ENCODE measurements at regions not wholly inside any gene's neighbourhood (a gene's known extent, or its start where the extent isn't known, plus 50 kb on each side); places are given as distances from the start of the nearest gene placed in this dataset.
"Not testable (repeated sequence)": the region's sequence is repeated elsewhere in the genome, so short reads cannot be mapped to it uniquely, and the experiment has no call there.

GRCh38 chr1:188096521-188096920 lies 1267.8 kb downstream of the PLA2G4A start:
- no peak for DNase-seq

- DNase-seq: no peak
These were observed 1288.7 kb downstream of the PLA2G4A start for GRCh38 chr1:188117436-188117835.

- DNase-seq: no peak
These were observed 1293.9 kb downstream of the PLA2G4A start for GRCh38 chr1:188122646-188123045.

- no peak for DNase-seq
These were observed 1298.8 kb downstream of the PLA2G4A start for GRCh38 chr1:188127507-188127906.

GRCh38 chr1:188128761-188129160 lies 1300.0 kb downstream of the PLA2G4A start:
- no peak for DNase-seq

GRCh38 chr1:188129856-188130838 lies 1301.4 kb downstream of the PLA2G4A start:
- DNase-seq: no peak

GRCh38 chr1:188137221-188137620 lies 1308.5 kb downstream of the PLA2G4A start:
- DNase-seq: no peak

GRCh38 chr1:188140958-188141357 lies 1312.2 kb downstream of the PLA2G4A start:
- peak; percentile 61 for DNase-seq

GRCh38 chr1:188154196-188154595 lies 1325.4 kb downstream of the PLA2G4A start:
- no peak for DNase-seq

- no peak for DNase-seq
These were observed 1326.0 kb downstream of the PLA2G4A start for GRCh38 chr1:188154761-188155160.

- DNase-seq: no peak
These were observed 1326.5 kb downstream of the PLA2G4A start for GRCh38 chr1:188155261-188155660.

- no peak for DNase-seq
These were observed 1335.7 kb downstream of the PLA2G4A start for GRCh38 chr1:188164459-188164858.

GRCh38 chr1:188166654-188167053 lies 1337.9 kb downstream of the PLA2G4A start:
- DNase-seq: no peak

- no peak for DNase-seq
These were observed 1341.2 kb downstream of the PLA2G4A start for GRCh38 chr1:188169971-188170370.

GRCh38 chr1:188170411-188170810 lies 1341.7 kb downstream of the PLA2G4A start:
- peak; percentile 85 for DNase-seq

- peak; percentile 69 for DNase-seq
These were observed 1342.2 kb downstream of the PLA2G4A start for GRCh38 chr1:188170935-188171334.

GRCh38 chr1:188182063-188182462 lies 1353.3 kb downstream of the PLA2G4A start:
- not testable (repeated sequence) for DNase-seq

- DNase-seq: no peak
These were observed 1359.6 kb downstream of the PLA2G4A start for GRCh38 chr1:188188317-188188716.

GRCh38 chr1:188194916-188195315 lies 1366.2 kb downstream of the PLA2G4A start:
- no peak for DNase-seq

GRCh38 chr1:188218289-188218688 lies 1389.5 kb downstream of the PLA2G4A start:
- no peak for DNase-seq

- no peak for DNase-seq
These were observed 1391.3 kb downstream of the PLA2G4A start for GRCh38 chr1:188220051-188220450.

- no peak for DNase-seq
These were observed 1395.5 kb downstream of the PLA2G4A start for GRCh38 chr1:188224263-188224662.

GRCh38 chr1:188225975-188226374 lies 1397.2 kb downstream of the PLA2G4A start:
- DNase-seq: no peak

- no peak for DNase-seq
These were observed 1399.9 kb downstream of the PLA2G4A start for GRCh38 chr1:188228623-188229022.
